ENCODE measurements at regions not wholly inside any gene's neighbourhood (a gene's known extent, or its start where the extent isn't known, plus 50 kb on each side); places are given as distances from the start of the nearest gene placed in this dataset.

DNA sequence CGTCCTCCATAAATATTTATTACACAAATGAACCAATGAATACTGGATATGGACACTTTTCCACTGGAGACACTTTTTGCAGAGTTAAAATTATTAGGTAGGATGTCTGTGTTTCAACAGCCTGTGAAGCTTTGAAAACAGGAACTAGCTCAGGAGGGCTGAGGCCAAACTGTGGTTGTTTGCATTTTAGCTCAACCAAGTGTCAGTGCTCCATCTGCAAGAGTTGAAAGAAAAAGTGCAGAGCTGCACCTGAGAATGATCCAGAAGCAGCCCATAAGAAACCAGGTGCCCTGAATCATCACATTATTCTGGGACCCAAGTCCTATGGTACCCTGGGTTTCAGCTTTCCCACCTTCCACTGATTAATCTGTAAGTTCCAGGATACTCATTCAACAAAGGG is 180.4 kb downstream of the TRIB2 start:
- no peak for TF ChIP-seq CTCF (IDR thresholded peaks at IDR 0.05; ENCODE audit: low read length)
- no peak for TF ChIP-seq EZH2phosphoT487 (IDR thresholded peaks at IDR 0.05; ENCODE audit: low read length)
- TF ChIP-seq EZH2 (optimal IDR thresholded peaks at IDR 0.05; ENCODE audit: low read depth, low read length), result no peak
